H9 (cell line): ENCODE measurements at regions not wholly inside any gene's neighbourhood (a gene's known extent, or its start where the extent isn't known, plus 50 kb on each side); places are given as distances from the start of the nearest gene placed in this dataset.

Experiments
- DNase-seq: peaks from one replicate; pipeline ENCODE4 v3.0.0-alpha.2; 2017
- H2AFZ ChIP-seq: one replicate; pipeline ENCODE4 v1.6.1; 2013; ENCODE audit warnings: mild to moderate bottlenecking, low read length, control low read depth, moderate library complexity
- H2AK5ac ChIP-seq: 2 replicates; pipeline ENCODE4 v1.6.1; 2013; ENCODE audit warnings: low read length, control low read depth, mixed read lengths; ENCODE audit not compliant: insufficient read length
- H2BK120ac ChIP-seq: one replicate; pipeline ENCODE4 v1.6.1; 2013; ENCODE audit warnings: low read depth, mild to moderate bottlenecking, low read length, control low read depth, inconsistent platforms; ENCODE audit not compliant: poor library complexity, severe bottlenecking
- H2BK12ac ChIP-seq: 2 replicates; pipeline ENCODE4 v1.6.1; 2013; ENCODE audit warnings: low read length, control low read depth, mixed read lengths, low read depth; ENCODE audit not compliant: insufficient read length
- H2BK15ac ChIP-seq: 2 replicates; pipeline ENCODE4 v1.6.1; 2013; ENCODE audit warnings: low read depth, low read length, control low read depth
- H2BK20ac ChIP-seq: one replicate; pipeline ENCODE4 v1.6.1; 2013; ENCODE audit warnings: low read depth, mild to moderate bottlenecking, low read length, control low read depth, inconsistent platforms; ENCODE audit not compliant: poor library complexity, severe bottlenecking
- H2BK5ac ChIP-seq: 2 replicates; pipeline ENCODE4 v1.6.1; 2013; ENCODE audit warnings: low read length, control low read depth, mixed read lengths; ENCODE audit not compliant: insufficient read length
- H3K14ac ChIP-seq: 2 replicates; pipeline ENCODE4 v1.6.1; 2013; ENCODE audit warnings: low read length, control low read depth; ENCODE audit not compliant: insufficient read depth
- H3K18ac ChIP-seq: 2 replicates; pipeline ENCODE4 v1.6.1; 2013; ENCODE audit warnings: low read depth, mild to moderate bottlenecking, mixed read lengths, low read length, control low read depth; ENCODE audit not compliant: insufficient read length
- H3K23ac ChIP-seq: 2 replicates; pipeline ENCODE4 v1.6.1; 2013; ENCODE audit warnings: low read length, control low read depth, mixed read lengths, low read depth; ENCODE audit not compliant: insufficient read length
- H3K23me2 ChIP-seq: 2 replicates; pipeline ENCODE4 v1.6.1; 2013; ENCODE audit warnings: low read depth, mild to moderate bottlenecking, mixed read lengths, low read length, control low read depth; ENCODE audit not compliant: insufficient read length, poor library complexity, severe bottlenecking
- H3K27ac ChIP-seq: 2 replicates; pipeline ENCODE4 v1.5.1; 2013; ENCODE audit warnings: low read length, control low read depth, mixed read lengths, low read depth; ENCODE audit not compliant: insufficient read length
- H3K27me3 ChIP-seq: 2 replicates; pipeline ENCODE4 v1.6.1; 2013; ENCODE audit warnings: low read length, control low read depth, inconsistent platforms; ENCODE audit not compliant: insufficient read depth
- H3K4ac ChIP-seq: 2 replicates; pipeline ENCODE4 v1.6.1; 2013; ENCODE audit warnings: low read depth, mild to moderate bottlenecking, control low read depth, inconsistent platforms, low read length, moderate library complexity
- H3K4me1 ChIP-seq: 2 replicates; pipeline ENCODE4 v1.6.1; 2013; ENCODE audit warnings: low read length, control low read depth, inconsistent platforms; ENCODE audit not compliant: insufficient read depth
- H3K4me2 ChIP-seq: 2 replicates; pipeline ENCODE4 v1.6.1; 2013; ENCODE audit warnings: low read length, control low read depth, mixed read lengths; ENCODE audit not compliant: insufficient read length, insufficient read depth
- H3K56ac ChIP-seq: 2 replicates; pipeline ENCODE4 v1.6.1; 2013; ENCODE audit warnings: low read depth, mild to moderate bottlenecking, mixed read lengths, low read length, control low read depth; ENCODE audit not compliant: insufficient read length
- H3K79me1 ChIP-seq: 2 replicates; pipeline ENCODE4 v1.6.1; 2013; ENCODE audit warnings: low read depth, mild to moderate bottlenecking, moderate library complexity, low read length, control low read depth, inconsistent platforms; ENCODE audit not compliant: insufficient read depth, poor library complexity, severe bottlenecking
- H3K79me2 ChIP-seq: 2 replicates; pipeline ENCODE4 v1.6.1; 2013; ENCODE audit warnings: low read length, control low read depth, inconsistent platforms; ENCODE audit not compliant: insufficient read depth
- H3K9ac ChIP-seq: 2 replicates; pipeline ENCODE4 v1.6.1; 2013; ENCODE audit warnings: low read length, control low read depth, mixed read lengths; ENCODE audit not compliant: insufficient read length; ENCODE audit errors: extremely low read depth
- H3K9me3 ChIP-seq: one replicate; pipeline ENCODE4 v1.6.1; 2013; ENCODE audit warnings: low read depth, low read length, inconsistent platforms; ENCODE audit not compliant: control insufficient read depth
- H3T11ph ChIP-seq: one replicate; pipeline ENCODE4 v1.6.1; 2013; ENCODE audit warnings: mild to moderate bottlenecking, low read length, control low read depth, inconsistent platforms
- H4K20me1 ChIP-seq: one replicate; pipeline ENCODE4 v1.6.1; 2013; ENCODE audit not compliant: control insufficient read depth, insufficient read length, insufficient read depth
- H4K5ac ChIP-seq: 2 replicates; pipeline ENCODE4 v1.6.1; 2013; ENCODE audit warnings: low read depth, mild to moderate bottlenecking, mixed read lengths, low read length, control low read depth; ENCODE audit not compliant: insufficient read length
- H4K8ac ChIP-seq: replicated peaks from 2 replicates; pipeline ENCODE4 v1.6.1; 2013; ENCODE audit warnings: low read length, control low read depth, mixed read lengths, low read depth; ENCODE audit not compliant: insufficient read length
- H4K91ac ChIP-seq: 2 replicates; pipeline ENCODE4 v1.6.1; 2013; ENCODE audit warnings: low read depth, mild to moderate bottlenecking, moderate library complexity, mixed read lengths, low read length, control low read depth; ENCODE audit not compliant: insufficient read length
- H3K27ac Mint-ChIP-seq, 3 experiments: 2 replicates in 2 of 3; 3 replicates in 1 of 3; pipeline ENCODE4 v1.8.0; 2020 to 2021; ENCODE audit warnings: mixed read lengths in 3 of 3, mild to moderate bottlenecking in 1 of 3, moderate library complexity in 1 of 3
- H3K27me3 Mint-ChIP-seq: 2 replicates; pipeline ENCODE4 v1.8.0; 2021; ENCODE audit warnings: low read depth, mild to moderate bottlenecking, moderate library complexity, mixed read lengths
- H3K36me3 Mint-ChIP-seq, 3 experiments: 2 replicates in 2 of 3; 3 replicates in 1 of 3; pipeline ENCODE4 v1.8.0; 2020 to 2021; ENCODE audit warnings: low read depth in 3 of 3, mixed read lengths in 3 of 3; ENCODE audit not compliant: insufficient read depth in 1 of 3
- H3K4me1 Mint-ChIP-seq, 2 experiments: 2 replicates each; pipeline ENCODE4 v1.8.0; 2020; ENCODE audit warnings: mixed read lengths in 2 of 2
- H3K4me3 Mint-ChIP-seq, 2 experiments: 2 replicates in 1 of 2; 3 replicates in 1 of 2; pipeline ENCODE4 v1.8.0; 2020 to 2021; ENCODE audit warnings: mild to moderate bottlenecking in 2 of 2, mixed read lengths in 2 of 2, moderate library complexity in 1 of 2
- H3K9me3 Mint-ChIP-seq, 2 experiments: 2 replicates in 1 of 2; 3 replicates in 1 of 2; pipeline ENCODE4 v1.8.0; 2020; ENCODE audit warnings: mild to moderate bottlenecking in 2 of 2, mixed read lengths in 2 of 2, moderate library complexity in 1 of 2
- WGBS: extraction: QIAGEN DNeasy Blood & Tissue Kit; methylation state at CpG from one replicate; pipeline ENCODE4 v1.1.7; 2013; ENCODE audit warnings: missing lambda C conversion rate, low lambda C conversion rate, mixed read lengths; ENCODE audit not compliant: insufficient read length; ENCODE audit errors: extremely low coverage; 5-methylcytosine and 5-hydroxymethylcytosine counted together
- TF ChIP-seq, protein P1 (sequence below): fragments of 200-600 bp; sonication (generic); conservative IDR thresholded peaks from 3 replicates; pipeline ENCODE4 v1.8.0; 2021; ENCODE audit warnings: antibody characterized with exemption, mild to moderate bottlenecking

DNA sequence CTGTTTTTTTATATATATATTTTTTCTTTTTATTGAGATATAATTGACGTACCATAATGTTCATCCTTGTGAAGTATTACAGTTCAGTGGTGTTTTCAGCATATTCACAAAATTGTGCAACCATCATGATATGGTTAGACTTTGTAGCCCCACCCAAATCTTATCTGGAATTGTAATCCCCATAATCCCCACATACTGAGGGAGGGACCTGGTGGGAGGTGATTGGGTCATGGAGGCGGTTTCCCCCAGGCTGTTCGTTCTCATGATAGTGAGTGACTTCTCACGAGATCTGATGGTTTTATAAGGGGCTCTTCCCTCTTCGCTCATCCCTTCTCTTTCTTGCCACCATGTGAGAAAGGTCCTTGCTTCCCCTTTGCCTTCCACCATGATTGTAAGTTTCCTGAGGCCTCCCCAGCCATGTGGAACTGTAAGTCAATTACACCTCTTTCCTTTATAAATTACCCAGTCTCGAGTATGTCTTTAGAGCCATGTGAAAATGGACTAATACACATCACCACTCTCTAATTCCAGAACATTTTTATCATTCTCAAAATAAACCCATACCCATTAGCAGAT is 73.9 kb upstream of the SMNDC1 start:
- TF ChIP-seq, protein P1, sequence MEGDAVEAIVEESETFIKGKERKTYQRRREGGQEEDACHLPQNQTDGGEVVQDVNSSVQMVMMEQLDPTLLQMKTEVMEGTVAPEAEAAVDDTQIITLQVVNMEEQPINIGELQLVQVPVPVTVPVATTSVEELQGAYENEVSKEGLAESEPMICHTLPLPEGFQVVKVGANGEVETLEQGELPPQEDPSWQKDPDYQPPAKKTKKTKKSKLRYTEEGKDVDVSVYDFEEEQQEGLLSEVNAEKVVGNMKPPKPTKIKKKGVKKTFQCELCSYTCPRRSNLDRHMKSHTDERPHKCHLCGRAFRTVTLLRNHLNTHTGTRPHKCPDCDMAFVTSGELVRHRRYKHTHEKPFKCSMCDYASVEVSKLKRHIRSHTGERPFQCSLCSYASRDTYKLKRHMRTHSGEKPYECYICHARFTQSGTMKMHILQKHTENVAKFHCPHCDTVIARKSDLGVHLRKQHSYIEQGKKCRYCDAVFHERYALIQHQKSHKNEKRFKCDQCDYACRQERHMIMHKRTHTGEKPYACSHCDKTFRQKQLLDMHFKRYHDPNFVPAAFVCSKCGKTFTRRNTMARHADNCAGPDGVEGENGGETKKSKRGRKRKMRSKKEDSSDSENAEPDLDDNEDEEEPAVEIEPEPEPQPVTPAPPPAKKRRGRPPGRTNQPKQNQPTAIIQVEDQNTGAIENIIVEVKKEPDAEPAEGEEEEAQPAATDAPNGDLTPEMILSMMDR, result no peak

More for the DNA sequence above, 73.9 kb upstream of the SMNDC1 start:
- Histone ChIP-seq H2BK120ac (no peak overlapping the region), H2BK20ac (no peak overlapping the region), H3T11ph (no peak overlapping the region), H3K23me2 (no peaks in the 10 kb centered on the region), H3K4me1 (no peaks in the 10 kb centered on the region), H3K79me1 (no peaks in the 10 kb centered on the region), H3K4me2 (no peak overlapping the region), H4K91ac (no peak overlapping the region), H3K27me3 (no peaks in the 10 kb centered on the region), H2AFZ (no peak overlapping the region), H3K23ac (no peak overlapping the region), H3K9ac (no peak overlapping the region), H2BK15ac (no peak overlapping the region), H3K14ac (no peak overlapping the region), H4K20me1 (no peaks in the 10 kb centered on the region), H3K18ac (no peak overlapping the region), H4K5ac (no peak overlapping the region), H2BK12ac (no peak overlapping the region), H3K9me3 (no peaks in the 10 kb centered on the region), H2AK5ac (no peak overlapping the region), H3K56ac (no peak overlapping the region), H3K79me2 (no peaks in the 10 kb centered on the region), H4K8ac (no peak overlapping the region), H3K4ac (no peak overlapping the region), H3K27ac (no peak overlapping the region), H2BK5ac (no peak overlapping the region)
- Mint-ChIP-seq H3K4me3 (no peak overlapping the region), H3K36me3 (no peaks in the 10 kb centered on the region), H3K9me3 (no peaks in the 10 kb centered on the region), H3K27ac (no peak overlapping the region), H3K27me3 (peaks cover 4% of the 10 kb centered on the region; the same call in 1 of the 2 replicates), H3K4me1 (peaks cover 0 to 5% of the 10 kb centered on the region in 2 experiments; a peak in 1 of 4 replicates)
- WGBS, result no CpG with 5 or more reads among the region's 6 CpGs
- no peak for DNase-seq
